H1 (cell line): ENCODE measurements at regions not wholly inside any gene's neighbourhood (a gene's known extent, or its start where the extent isn't known, plus 50 kb on each side); places are given as distances from the start of the nearest gene placed in this dataset.

Source experiments
- CTCF ChIA-PET: fragments of 300-600 bp; sonication (Branson Sonifier 250); formaldehyde crosslinking; loops from one replicate; lab custom pipeline; 2021; ENCODE audit not compliant: partially characterized antibody; lab: Charles Lee
- POLR2A ChIA-PET: fragments of 300-600 bp; sonication (Branson Sonifier 250); formaldehyde crosslinking; loops from one replicate; lab custom pipeline; 2021; ENCODE audit warnings: inconsistent platforms; ENCODE audit not compliant: partially characterized antibody; lab: Charles Lee
- DNase-seq, 2 experiments: peaks; one replicate each; pipeline versions ENCODE4 v3.0.0 to v3.0.0-alpha.2; 2010 to 2022; ENCODE audit warnings: low spot score in 2 of 2, low read depth in 1 of 2, mixed read lengths in 1 of 2
- FAIRE-seq: peaks from 2 replicates; lab custom pipeline; 2011; peaks lifted over from hg19 to GRCh38; lab: Jason Lieb, UNC
- H2AFZ ChIP-seq: 2 replicates; pipeline ENCODE4 v1.8.1; 2012; ENCODE audit warnings: low read length, inconsistent platforms
- H2AK5ac ChIP-seq: 2 replicates; pipeline ENCODE4 v1.6.1; 2013; ENCODE audit warnings: low read depth, low read length
- H2BK120ac ChIP-seq: replicated peaks from 2 replicates; pipeline ENCODE3; 2013; ENCODE audit warnings: low read depth, low read length, inconsistent platforms
- H2BK12ac ChIP-seq: 2 replicates; pipeline ENCODE4 v1.6.1; 2013; ENCODE audit warnings: low read depth, low read length
- H2BK15ac ChIP-seq: 2 replicates; pipeline ENCODE4 v1.6.1; 2013; ENCODE audit warnings: low read length
- H2BK20ac ChIP-seq: 2 replicates; pipeline ENCODE4 v1.6.1; 2013; ENCODE audit warnings: low read length
- H2BK5ac ChIP-seq: 2 replicates; pipeline ENCODE4 v1.6.1; 2013; ENCODE audit warnings: low read depth, low read length
- H3K14ac ChIP-seq: 2 replicates; pipeline ENCODE4 v1.6.1; 2013; ENCODE audit warnings: inconsistent platforms; ENCODE audit not compliant: insufficient read length
- H3K18ac ChIP-seq: 2 replicates; pipeline ENCODE4 v1.6.1; 2013; ENCODE audit warnings: low read length; ENCODE audit errors: extremely low read depth
- H3K23ac ChIP-seq: 2 replicates; pipeline ENCODE4 v1.6.1; 2013; ENCODE audit warnings: inconsistent platforms; ENCODE audit not compliant: insufficient read length
- H3K23me2 ChIP-seq: 2 replicates; pipeline ENCODE4 v1.6.1; 2013; ENCODE audit warnings: low read depth, low read length
- H3K27ac ChIP-seq: 2 replicates; pipeline ENCODE4 v1.6.1; 2011; ENCODE audit warnings: low read depth, low read length, inconsistent platforms
- H3K27me3 ChIP-seq, 4 experiments: replicated peaks in 1 of 4; 1 replicate in 1 of 4; 2 replicates in 3 of 4; pipeline versions ENCODE4 v1.6.1 to v1.8.1; 2011 to 2013; ENCODE audit warnings: low read length in 3 of 4, mild to moderate bottlenecking in 3 of 4, inconsistent platforms in 2 of 4, mixed read lengths in 2 of 4, moderate library complexity in 1 of 4; ENCODE audit not compliant: control insufficient read depth in 3 of 4, insufficient read depth in 3 of 4; ENCODE audit errors: extremely low read depth in 1 of 4
- H3K36me3 ChIP-seq, 4 experiments: 2 replicates each; pipeline versions ENCODE4 v1.6.1 to v1.8.1; 2011 to 2013; ENCODE audit warnings: mild to moderate bottlenecking in 4 of 4, low read length in 3 of 4, moderate library complexity in 2 of 4, control low read depth in 1 of 4, inconsistent platforms in 1 of 4; ENCODE audit not compliant: insufficient read depth in 4 of 4, control insufficient read depth in 2 of 4
- H3K4ac ChIP-seq: replicated peaks from 2 replicates; pipeline ENCODE3; 2013; ENCODE audit warnings: low read length, low read depth, mixed read lengths, inconsistent platforms; ENCODE audit not compliant: insufficient read length
- H3K4me1 ChIP-seq, 4 experiments: replicated peaks in 1 of 4; 1 replicate in 1 of 4; 2 replicates in 3 of 4; pipeline versions ENCODE4 v1.6.1 to v1.8.1; 2011 to 2013; ENCODE audit warnings: low read length in 3 of 4, inconsistent platforms in 2 of 4, mixed read lengths in 1 of 4; ENCODE audit not compliant: insufficient read depth in 4 of 4, control insufficient read depth in 3 of 4
- H3K4me2 ChIP-seq, 2 experiments: 2 replicates each; pipeline versions ENCODE4 v1.6.1 to v1.8.1; 2011 to 2013; ENCODE audit warnings: low read depth in 2 of 2, low read length in 2 of 2, control low read depth in 1 of 2, inconsistent platforms in 1 of 2, mild to moderate bottlenecking in 1 of 2; ENCODE audit not compliant: insufficient read depth in 1 of 2
- H3K4me3 ChIP-seq, 4 experiments: fragments of 200-600, 300-600 bp in 1 of 4; sonication (generic), shearing (Covaris generic), sonication (Bioruptor Twin) in 1 of 4; 2 replicates each; pipeline versions ENCODE4 v1.5.1 to v1.8.1; 2011 to 2016; ENCODE audit warnings: low read length in 4 of 4, low read depth in 3 of 4, control low read depth in 2 of 4, inconsistent platforms in 2 of 4, mild to moderate bottlenecking in 2 of 4, mixed read lengths in 1 of 4, moderate library complexity in 1 of 4; ENCODE audit not compliant: insufficient read depth in 2 of 4; ENCODE audit errors: extremely low read depth in 1 of 4
- H3K56ac ChIP-seq: replicated peaks from 2 replicates; pipeline ENCODE3; 2013; ENCODE audit warnings: low read depth, mild to moderate bottlenecking, mixed read lengths, low read length, inconsistent platforms; ENCODE audit not compliant: insufficient read length
- H3K79me1 ChIP-seq: 2 replicates; pipeline ENCODE4 v1.6.1; 2013; ENCODE audit warnings: low read depth, low read length, control low read depth
- H3K79me2 ChIP-seq, 2 experiments: 2 replicates each; pipeline versions ENCODE4 v1.6.1 to v1.8.1; 2012 to 2013; ENCODE audit warnings: low read length in 2 of 2, mild to moderate bottlenecking in 2 of 2, inconsistent platforms in 1 of 2; ENCODE audit not compliant: insufficient read depth in 2 of 2, control insufficient read depth in 1 of 2
- H3K9ac ChIP-seq, 4 experiments: replicated peaks in 1 of 4; 1 replicate in 1 of 4; 2 replicates in 3 of 4; pipeline versions ENCODE4 v1.6.1 to v1.8.1; 2011 to 2013; ENCODE audit warnings: low read depth in 3 of 4, low read length in 3 of 4, control low read depth in 2 of 4, mild to moderate bottlenecking in 2 of 4, moderate library complexity in 2 of 4, inconsistent platforms in 1 of 4; ENCODE audit errors: extremely low read depth in 1 of 4
- H3K9me3 ChIP-seq, 2 experiments: 2 replicates each; pipeline versions ENCODE4 v1.6.1 to v1.8.1; 2012 to 2013; ENCODE audit warnings: mild to moderate bottlenecking in 2 of 2, moderate library complexity in 2 of 2, control low read depth in 1 of 2, inconsistent platforms in 1 of 2, low read depth in 1 of 2, low read length in 1 of 2, mixed read lengths in 1 of 2; ENCODE audit not compliant: insufficient read depth in 2 of 2
- H4K20me1 ChIP-seq, 2 experiments: replicated peaks in 1 of 2; 2 replicates each; pipeline versions ENCODE3 to v1.8.1; 2011 to 2013; ENCODE audit warnings: inconsistent platforms in 2 of 2, low read length in 2 of 2, mild to moderate bottlenecking in 1 of 2; ENCODE audit not compliant: insufficient read depth in 2 of 2, control insufficient read depth in 1 of 2
- H4K5ac ChIP-seq: 2 replicates; pipeline ENCODE4 v1.6.1; 2013; ENCODE audit warnings: low read length, low read depth, mixed read lengths, inconsistent platforms; ENCODE audit not compliant: insufficient read length
- H4K8ac ChIP-seq: 2 replicates; pipeline ENCODE4 v1.8.0; 2013; ENCODE audit warnings: mild to moderate bottlenecking, moderate library complexity, low read length, inconsistent platforms; ENCODE audit not compliant: insufficient read depth; ENCODE audit errors: extremely low read depth
- H4K91ac ChIP-seq: replicated peaks from 2 replicates; pipeline ENCODE3; 2013; ENCODE audit warnings: low read length, mixed read lengths, inconsistent platforms; ENCODE audit not compliant: insufficient read length
- CBX8 ChIP-seq: fragments of 300-800, 300-1000 bp; sonication (generic); IDR thresholded peaks from 2 replicates; pipeline ENCODE4 v1.7.1; 2016; ENCODE audit warnings: low read depth, low read length, borderline replicate concordance
- CREB1 ChIP-seq: IDR thresholded peaks from 2 replicates; pipeline ENCODE4 v1.6.1; 2012; ENCODE audit warnings: inconsistent platforms
- CTBP2 ChIP-seq: IDR thresholded peaks from 2 replicates; pipeline ENCODE4 v1.7.0; 2011; ENCODE audit warnings: borderline replicate concordance, mild to moderate bottlenecking, moderate library complexity, mixed read lengths, low read length; ENCODE audit not compliant: insufficient read depth, insufficient read length
- EZH2 ChIP-seq: fragments of 200-600 bp; sonication (generic); IDR thresholded peaks from 2 replicates; pipeline ENCODE4 v1.7.1; 2012; ENCODE audit warnings: low read depth, mild to moderate bottlenecking, moderate library complexity, low read length, inconsistent platforms; ENCODE audit not compliant: severe bottlenecking
- POU5F1 ChIP-seq: IDR thresholded peaks from 2 replicates; pipeline ENCODE4 v1.6.1; 2011; ENCODE audit warnings: low read depth, mild to moderate bottlenecking, low read length, moderate library complexity
- SAP30 ChIP-seq: fragments of 300-600 bp; sonication (generic); IDR thresholded peaks from 2 replicates; pipeline ENCODE4 v1.7.1; 2012; ENCODE audit warnings: low read length, moderate library complexity, mild to moderate bottlenecking, inconsistent platforms; ENCODE audit not compliant: insufficient read depth, insufficient replicate concordance
- SRF ChIP-seq: IDR thresholded peaks from 2 replicates; pipeline ENCODE4 v1.6.1; 2011; ENCODE audit warnings: mild to moderate bottlenecking, low read depth, low read length, moderate library complexity
- YY1 ChIP-seq: IDR thresholded peaks from 2 replicates; pipeline ENCODE4 v1.6.1; 2011; ENCODE audit warnings: low read depth, mild to moderate bottlenecking, low read length
- ZNF274 ChIP-seq: IDR thresholded peaks from 2 replicates; pipeline ENCODE4 v1.7.0; 2012; ENCODE audit warnings: low read length, borderline replicate concordance; ENCODE audit errors: extremely low read depth
- WGBS, 2 experiments: shearing (Covaris generic) in 1 of 2; methylation state at CpG; one replicate each; pipeline versions ENCODE4 v1.1.6 to v1.1.7; 2013 to 2015; ENCODE audit warnings: low lambda C conversion rate in 2 of 2, mixed read lengths in 2 of 2, inconsistent platforms in 1 of 2, low coverage in 1 of 2, missing lambda C conversion rate in 1 of 2; ENCODE audit not compliant: insufficient replicate concordance in 2 of 2, insufficient coverage in 1 of 2, insufficient read length in 1 of 2; ENCODE audit errors: extremely low coverage in 1 of 2, missing lambda C conversion rate in 1 of 2; 5-methylcytosine and 5-hydroxymethylcytosine counted together

DNA sequence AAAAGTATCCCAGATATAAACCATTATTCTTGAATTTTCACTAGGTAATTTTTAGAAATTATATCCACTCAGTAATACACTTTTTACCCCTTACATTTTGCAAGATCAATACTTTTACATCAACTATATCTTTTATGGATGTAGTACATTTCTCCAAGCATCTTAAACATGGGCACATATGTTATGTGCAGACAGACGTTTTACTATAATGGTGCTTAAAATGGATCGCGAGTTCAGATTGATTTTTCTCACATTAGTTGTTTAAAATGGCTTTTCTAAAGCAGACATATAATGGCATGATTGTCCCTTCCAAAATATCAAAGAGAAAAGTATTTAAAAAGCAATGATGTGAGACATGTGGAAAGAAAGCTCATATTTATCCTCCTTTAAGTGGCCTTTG is 786.1 kb downstream of the PDHA2 start:
- Histone ChIP-seq H3K27me3 (no peaks in the 10 kb centered on the region), H4K5ac (no peak overlapping the region), H2BK5ac (no peak overlapping the region), H3K9ac (no peak overlapping the region), H3K4ac (no peak overlapping the region), H3K23me2 (no peaks in the 10 kb centered on the region), H2BK20ac (no peak overlapping the region), H3K14ac (no peak overlapping the region), H3K9me3 (no peaks in the 10 kb centered on the region), H2AFZ (no peak overlapping the region), H3K23ac (no peak overlapping the region), H3K27ac (no peak overlapping the region), H3K4me1 (no peaks in the 10 kb centered on the region), H2BK12ac (no peak overlapping the region), H3K79me2 (no peaks in the 10 kb centered on the region), H2BK120ac (no peak overlapping the region), H2BK15ac (no peak overlapping the region), H3K79me1 (no peaks in the 10 kb centered on the region), H3K36me3 (no peaks in the 10 kb centered on the region), H2AK5ac (no peak overlapping the region), H4K8ac (no peak overlapping the region), H4K20me1 (no peaks in the 10 kb centered on the region), H3K4me2 (no peak overlapping the region), H3K18ac (no peak overlapping the region), H3K4me3 (no peak overlapping the region), H3K56ac (no peak overlapping the region), H4K91ac (no peak overlapping the region)
- CTCF ChIA-PET: no interaction called here
- no peak for FAIRE-seq
- 97% methylated on average over 3 of the region's 3 CpGs; no CpG with 5 or more reads in 1 of the 2 experiments for whole genome bisulfite sequencing, 2 experiments
- POLR2A ChIA-PET: no interaction called here
- no peak for DNase-seq
- TF ChIP-seq EZH2 (no peak), CTBP2 (no peak), CBX8 (no peak), SRF (no peak), CREB1 (no peak), ZNF274 (no peak), POU5F1 (no peak), SAP30 (no peak), YY1 (no peak)
